H9 (cell line): ENCODE measurements at regions not wholly inside any gene's neighbourhood (a gene's known extent, or its start where the extent isn't known, plus 50 kb on each side); places are given as distances from the start of the nearest gene placed in this dataset.
A peak's percentile ranks its signal among the peaks of the same experiment; 100 is the strongest.

Experiments used
- DNase-seq: peaks from one replicate; pipeline ENCODE4 v3.0.0-alpha.2; 2017
- H2AFZ ChIP-seq: one replicate; pipeline ENCODE4 v1.6.1; 2013; ENCODE audit warnings: mild to moderate bottlenecking, low read length, control low read depth, moderate library complexity
- H2AK5ac ChIP-seq: 2 replicates; pipeline ENCODE4 v1.6.1; 2013; ENCODE audit warnings: low read length, control low read depth, mixed read lengths; ENCODE audit not compliant: insufficient read length
- H2BK120ac ChIP-seq: one replicate; pipeline ENCODE4 v1.6.1; 2013; ENCODE audit warnings: low read depth, mild to moderate bottlenecking, low read length, control low read depth, inconsistent platforms; ENCODE audit not compliant: poor library complexity, severe bottlenecking
- H2BK12ac ChIP-seq: 2 replicates; pipeline ENCODE4 v1.6.1; 2013; ENCODE audit warnings: low read length, control low read depth, mixed read lengths, low read depth; ENCODE audit not compliant: insufficient read length
- H2BK15ac ChIP-seq: 2 replicates; pipeline ENCODE4 v1.6.1; 2013; ENCODE audit warnings: low read depth, low read length, control low read depth
- H2BK20ac ChIP-seq: one replicate; pipeline ENCODE4 v1.6.1; 2013; ENCODE audit warnings: low read depth, mild to moderate bottlenecking, low read length, control low read depth, inconsistent platforms; ENCODE audit not compliant: poor library complexity, severe bottlenecking
- H2BK5ac ChIP-seq: 2 replicates; pipeline ENCODE4 v1.6.1; 2013; ENCODE audit warnings: low read length, control low read depth, mixed read lengths; ENCODE audit not compliant: insufficient read length
- H3K14ac ChIP-seq: 2 replicates; pipeline ENCODE4 v1.6.1; 2013; ENCODE audit warnings: low read length, control low read depth; ENCODE audit not compliant: insufficient read depth
- H3K18ac ChIP-seq: 2 replicates; pipeline ENCODE4 v1.6.1; 2013; ENCODE audit warnings: low read depth, mild to moderate bottlenecking, mixed read lengths, low read length, control low read depth; ENCODE audit not compliant: insufficient read length
- H3K23ac ChIP-seq: 2 replicates; pipeline ENCODE4 v1.6.1; 2013; ENCODE audit warnings: low read length, control low read depth, mixed read lengths, low read depth; ENCODE audit not compliant: insufficient read length
- H3K23me2 ChIP-seq: 2 replicates; pipeline ENCODE4 v1.6.1; 2013; ENCODE audit warnings: low read depth, mild to moderate bottlenecking, mixed read lengths, low read length, control low read depth; ENCODE audit not compliant: insufficient read length, poor library complexity, severe bottlenecking
- H3K27ac ChIP-seq: 2 replicates; pipeline ENCODE4 v1.5.1; 2013; ENCODE audit warnings: low read length, control low read depth, mixed read lengths, low read depth; ENCODE audit not compliant: insufficient read length
- H3K27me3 ChIP-seq: 2 replicates; pipeline ENCODE4 v1.6.1; 2013; ENCODE audit warnings: low read length, control low read depth, inconsistent platforms; ENCODE audit not compliant: insufficient read depth
- H3K4ac ChIP-seq: 2 replicates; pipeline ENCODE4 v1.6.1; 2013; ENCODE audit warnings: low read depth, mild to moderate bottlenecking, control low read depth, inconsistent platforms, low read length, moderate library complexity
- H3K4me1 ChIP-seq: 2 replicates; pipeline ENCODE4 v1.6.1; 2013; ENCODE audit warnings: low read length, control low read depth, inconsistent platforms; ENCODE audit not compliant: insufficient read depth
- H3K4me2 ChIP-seq: 2 replicates; pipeline ENCODE4 v1.6.1; 2013; ENCODE audit warnings: low read length, control low read depth, mixed read lengths; ENCODE audit not compliant: insufficient read length, insufficient read depth
- H3K56ac ChIP-seq: 2 replicates; pipeline ENCODE4 v1.6.1; 2013; ENCODE audit warnings: low read depth, mild to moderate bottlenecking, mixed read lengths, low read length, control low read depth; ENCODE audit not compliant: insufficient read length
- H3K79me1 ChIP-seq: 2 replicates; pipeline ENCODE4 v1.6.1; 2013; ENCODE audit warnings: low read depth, mild to moderate bottlenecking, moderate library complexity, low read length, control low read depth, inconsistent platforms; ENCODE audit not compliant: insufficient read depth, poor library complexity, severe bottlenecking
- H3K79me2 ChIP-seq: 2 replicates; pipeline ENCODE4 v1.6.1; 2013; ENCODE audit warnings: low read length, control low read depth, inconsistent platforms; ENCODE audit not compliant: insufficient read depth
- H3K9ac ChIP-seq: 2 replicates; pipeline ENCODE4 v1.6.1; 2013; ENCODE audit warnings: low read length, control low read depth, mixed read lengths; ENCODE audit not compliant: insufficient read length; ENCODE audit errors: extremely low read depth
- H3K9me3 ChIP-seq: one replicate; pipeline ENCODE4 v1.6.1; 2013; ENCODE audit warnings: low read depth, low read length, inconsistent platforms; ENCODE audit not compliant: control insufficient read depth
- H3T11ph ChIP-seq: one replicate; pipeline ENCODE4 v1.6.1; 2013; ENCODE audit warnings: mild to moderate bottlenecking, low read length, control low read depth, inconsistent platforms
- H4K20me1 ChIP-seq: one replicate; pipeline ENCODE4 v1.6.1; 2013; ENCODE audit not compliant: control insufficient read depth, insufficient read length, insufficient read depth
- H4K5ac ChIP-seq: 2 replicates; pipeline ENCODE4 v1.6.1; 2013; ENCODE audit warnings: low read depth, mild to moderate bottlenecking, mixed read lengths, low read length, control low read depth; ENCODE audit not compliant: insufficient read length
- H4K8ac ChIP-seq: replicated peaks from 2 replicates; pipeline ENCODE4 v1.6.1; 2013; ENCODE audit warnings: low read length, control low read depth, mixed read lengths, low read depth; ENCODE audit not compliant: insufficient read length
- H4K91ac ChIP-seq: 2 replicates; pipeline ENCODE4 v1.6.1; 2013; ENCODE audit warnings: low read depth, mild to moderate bottlenecking, moderate library complexity, mixed read lengths, low read length, control low read depth; ENCODE audit not compliant: insufficient read length
- H3K27ac Mint-ChIP-seq, 3 experiments: 2 replicates in 2 of 3; 3 replicates in 1 of 3; pipeline ENCODE4 v1.8.0; 2020 to 2021; ENCODE audit warnings: mixed read lengths in 3 of 3, mild to moderate bottlenecking in 1 of 3, moderate library complexity in 1 of 3
- H3K27me3 Mint-ChIP-seq: 2 replicates; pipeline ENCODE4 v1.8.0; 2021; ENCODE audit warnings: low read depth, mild to moderate bottlenecking, moderate library complexity, mixed read lengths
- H3K36me3 Mint-ChIP-seq, 3 experiments: 2 replicates in 2 of 3; 3 replicates in 1 of 3; pipeline ENCODE4 v1.8.0; 2020 to 2021; ENCODE audit warnings: low read depth in 3 of 3, mixed read lengths in 3 of 3; ENCODE audit not compliant: insufficient read depth in 1 of 3
- H3K4me1 Mint-ChIP-seq, 2 experiments: 2 replicates each; pipeline ENCODE4 v1.8.0; 2020; ENCODE audit warnings: mixed read lengths in 2 of 2
- H3K4me3 Mint-ChIP-seq, 2 experiments: 2 replicates in 1 of 2; 3 replicates in 1 of 2; pipeline ENCODE4 v1.8.0; 2020 to 2021; ENCODE audit warnings: mild to moderate bottlenecking in 2 of 2, mixed read lengths in 2 of 2, moderate library complexity in 1 of 2
- H3K9me3 Mint-ChIP-seq, 2 experiments: 2 replicates in 1 of 2; 3 replicates in 1 of 2; pipeline ENCODE4 v1.8.0; 2020; ENCODE audit warnings: mild to moderate bottlenecking in 2 of 2, mixed read lengths in 2 of 2, moderate library complexity in 1 of 2
- CTCF ChIP-seq: fragments of 200-600 bp; sonication (generic); conservative IDR thresholded peaks from 3 replicates; pipeline ENCODE4 v1.8.0; 2021; ENCODE audit warnings: antibody characterized with exemption, mild to moderate bottlenecking
- WGBS: extraction: QIAGEN DNeasy Blood & Tissue Kit; methylation state at CpG from one replicate; pipeline ENCODE4 v1.1.7; 2013; ENCODE audit warnings: missing lambda C conversion rate, low lambda C conversion rate, mixed read lengths; ENCODE audit not compliant: insufficient read length; ENCODE audit errors: extremely low coverage; 5-methylcytosine and 5-hydroxymethylcytosine counted together

- no peak overlapping the region for H3K27ac ChIP-seq
- H4K20me1 ChIP-seq = no peaks in the 10 kb centered on the region
- no peak overlapping the region for H3K4me2 ChIP-seq
- H3K4me3 Mint-ChIP-seq = no peak overlapping the region; a peak in 1 of 5 replicates
- no peak overlapping the region for H3K9ac ChIP-seq
- H2BK15ac ChIP-seq = no peak overlapping the region
- H3K23me2 ChIP-seq = no peaks in the 10 kb centered on the region
- no CpG with 5 or more reads among the region's 8 CpGs for WGBS
- H2BK12ac ChIP-seq = no peak overlapping the region
- peaks cover 43% of the 10 kb centered on the region for H3K27me3 Mint-ChIP-seq
- peaks cover 0 to 7% of the 10 kb centered on the region in 2 experiments; a peak in 2 of 4 replicates for H3K4me1 Mint-ChIP-seq
- H3K79me1 ChIP-seq = no peaks in the 10 kb centered on the region
- TF ChIP-seq CTCF = no peak
- no peak overlapping the region for H3K56ac ChIP-seq
- no peaks in the 10 kb centered on the region for H3K27me3 ChIP-seq
- no peaks in the 10 kb centered on the region for H3K79me2 ChIP-seq
- H3K18ac ChIP-seq = no peak overlapping the region
- no peak overlapping the region for H2AFZ ChIP-seq
- H4K91ac ChIP-seq = no peak overlapping the region
- no peak overlapping the region for H2AK5ac ChIP-seq
- no peak overlapping the region for H3K14ac ChIP-seq
- H3K4ac ChIP-seq = no peak overlapping the region
- H3K9me3 Mint-ChIP-seq = no peaks in the 10 kb centered on the region; a peak in 1 of 5 replicates
- no peak overlapping the region for H3K23ac ChIP-seq
- H3K27ac Mint-ChIP-seq = no peak overlapping the region
- peak; percentile 15 for DNase-seq
- H2BK20ac ChIP-seq = no peak overlapping the region
- no peaks in the 10 kb centered on the region for H3K4me1 ChIP-seq
- no peaks in the 10 kb centered on the region; a peak in 2 of 7 replicates for H3K36me3 Mint-ChIP-seq
- H3K9me3 ChIP-seq = no peaks in the 10 kb centered on the region
- no peak overlapping the region for H3T11ph ChIP-seq
- no peak overlapping the region for H2BK120ac ChIP-seq
- no peak overlapping the region for H4K8ac ChIP-seq
- no peak overlapping the region for H2BK5ac ChIP-seq
- H4K5ac ChIP-seq = no peak overlapping the region
Observed at GRCh38 chr13:111908981-111909380, 158.0 kb upstream of the SOX1 start.
